TTC549 (cell line): ENCODE measurements at regions not wholly inside any gene's neighbourhood (a gene's known extent, or its start where the extent isn't known, plus 50 kb on each side); places are given as distances from the start of the nearest gene placed in this dataset.
"Not testable (repeated sequence)": the region's sequence is repeated elsewhere in the genome, so short reads cannot be mapped to it uniquely, and the experiment has no call there.

Experiments used
- FAIRE-seq: peaks from 2 replicates; lab custom pipeline; 2012; peaks lifted over from hg19 to GRCh38; lab: Jason Lieb, UNC

GRCh38 chr11:33970984-33971466 is 79.1 kb upstream of the LMO2 start:
- no peak for FAIRE-seq

- FAIRE-seq, result no peak
Measured at GRCh38 chr11:33967451-33967850, 75.6 kb upstream of the LMO2 start.

DNA sequence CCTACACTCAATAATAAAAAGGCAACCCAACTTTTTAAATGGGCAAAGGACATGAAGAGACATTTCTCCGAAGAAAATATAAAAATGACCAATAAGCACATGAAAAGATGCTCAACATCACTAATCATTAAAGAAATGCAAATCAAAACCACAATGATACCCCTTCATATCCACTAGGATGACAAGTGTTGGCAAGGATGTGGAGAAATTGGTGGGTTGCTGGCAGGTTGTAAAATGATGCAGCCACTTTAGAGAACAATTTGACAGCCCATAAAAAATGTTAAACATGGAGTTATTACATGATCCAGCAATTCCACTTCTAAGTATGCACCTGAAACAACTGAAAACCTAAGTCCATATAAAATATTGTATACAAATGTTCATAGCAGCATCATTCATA is 73.2 kb upstream of the LMO2 start:
- FAIRE-seq, result no peak

- no peak for FAIRE-seq
Measured at GRCh38 chr11:33959855-33960400, 68.1 kb upstream of the LMO2 start.

DNA sequence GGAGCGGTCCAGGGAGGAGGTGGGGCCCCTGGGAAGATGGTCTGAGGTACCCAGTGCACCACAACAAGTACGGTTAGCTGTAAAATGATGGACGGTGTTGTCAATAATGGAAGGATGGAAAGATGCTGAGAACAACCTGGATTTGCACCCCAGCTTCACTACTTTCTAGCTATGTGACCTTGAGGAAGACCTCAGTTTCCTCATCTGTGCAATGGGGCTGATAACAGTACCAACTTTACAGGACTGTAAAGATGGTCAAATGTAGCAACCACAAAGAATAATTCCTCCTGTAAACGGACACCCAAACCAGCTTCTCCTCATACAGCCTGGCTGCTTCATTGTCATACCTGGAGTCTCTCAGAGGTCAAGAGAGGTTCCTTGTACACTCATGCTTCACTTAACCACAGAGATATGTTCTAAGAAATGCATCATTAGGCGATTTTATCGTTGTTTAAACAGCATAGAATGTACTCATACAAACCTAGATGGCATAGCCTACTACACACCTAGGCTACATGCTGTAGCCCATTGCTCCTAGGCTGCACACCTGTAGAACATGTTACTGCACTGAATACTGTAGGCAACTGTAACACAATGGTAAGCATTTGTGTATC is 65.5 kb upstream of the LMO2 start:
- no peak for FAIRE-seq

GRCh38 chr11:33956611-33957010 is 64.7 kb upstream of the LMO2 start:
- FAIRE-seq, result no peak

- no peak for FAIRE-seq
Measured at GRCh38 chr11:33953289-33953688, 61.4 kb upstream of the LMO2 start.

DNA sequence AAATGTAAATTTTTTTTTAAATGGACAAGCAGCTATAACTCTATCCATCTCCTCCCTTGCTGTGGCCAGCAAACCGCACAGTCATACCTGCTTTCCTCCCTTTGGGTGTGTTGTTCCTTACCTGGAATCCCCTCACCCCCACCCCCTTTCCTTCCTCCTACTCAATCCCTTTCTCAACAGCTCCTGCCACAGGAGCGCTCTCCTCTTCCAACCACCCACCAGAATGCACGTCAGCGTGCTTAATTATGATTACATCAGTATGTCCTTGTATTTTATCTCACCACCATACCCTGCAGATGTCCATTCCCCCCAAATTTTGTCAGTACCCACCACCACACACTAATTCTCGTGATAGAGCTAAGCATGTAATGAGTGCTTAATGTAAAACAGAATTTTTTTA is 60.9 kb upstream of the LMO2 start:
- FAIRE-seq, result no peak

GRCh38 chr11:33949252-33949913 is 57.5 kb upstream of the LMO2 start:
- no peak for FAIRE-seq

DNA sequence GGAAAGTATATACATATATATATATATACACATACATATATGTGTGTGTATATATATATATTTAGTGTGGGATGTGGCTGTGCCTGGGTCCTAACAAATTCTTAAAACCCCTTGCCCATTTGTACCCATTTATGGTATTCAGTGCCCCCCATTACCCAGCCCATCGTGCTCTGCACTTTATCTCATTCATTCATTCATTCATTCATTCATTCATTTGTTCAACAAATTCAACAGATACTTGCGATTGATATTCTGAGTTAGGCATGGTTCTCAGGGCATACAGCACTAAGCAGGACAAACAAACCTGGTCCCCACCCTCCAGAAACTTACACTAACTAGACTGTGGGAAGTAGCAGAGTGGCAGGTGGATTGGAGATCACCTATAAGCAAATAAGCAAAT is 56.6 kb upstream of the LMO2 start:
- FAIRE-seq, result no peak

GRCh38 chr11:33947918-33948317 is 56.0 kb upstream of the LMO2 start:
- not testable (repeated sequence) for FAIRE-seq

- FAIRE-seq, result no peak
Measured at GRCh38 chr11:33946930-33947329, 55.1 kb upstream of the LMO2 start.

GRCh38 chr11:33945481-33946268 is 53.8 kb upstream of the LMO2 start:
- FAIRE-seq, result no peak

- no peak for FAIRE-seq
Measured at GRCh38 chr11:33944693-33945424, 53.0 kb upstream of the LMO2 start.

- no peak for FAIRE-seq
Measured at GRCh38 chr11:33944345-33944692, 52.4 kb upstream of the LMO2 start.

DNA sequence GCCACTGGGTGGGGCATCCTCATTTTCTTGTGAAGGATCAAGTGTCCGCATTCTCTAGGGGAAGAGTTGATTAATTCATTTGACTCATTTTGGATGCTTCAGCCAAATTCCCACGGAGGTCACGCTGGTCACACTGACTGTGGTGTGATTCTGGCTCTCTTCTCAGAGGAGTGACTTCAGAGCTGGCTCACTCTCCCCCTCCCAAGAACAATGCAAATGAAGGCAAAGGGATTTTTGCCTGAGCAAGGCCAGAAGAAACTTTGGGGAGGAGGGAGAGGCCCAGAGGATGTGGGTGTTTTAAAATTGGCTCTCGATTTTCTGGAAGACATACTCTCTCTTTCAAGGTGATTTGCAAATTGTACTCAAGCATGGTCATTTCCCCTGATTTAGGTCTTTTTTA is 51.1 kb upstream of the LMO2 start:
- no peak for FAIRE-seq

GRCh38 chr11:33941637-33942160 is 49.8 kb upstream of the LMO2 start:
- no peak for FAIRE-seq
